DMS53 treated with DMSO at 0.1 percent for 48 hours (cell line): ENCODE measurements at regions not wholly inside any gene's neighbourhood (a gene's known extent, or its start where the extent isn't known, plus 50 kb on each side); places are given as distances from the start of the nearest gene placed in this dataset.

Source experiments
- DNase-seq: peaks from one replicate; lab custom pipeline; 2025; ENCODE audit not compliant: unreplicated experiment; lab: John Stamatoyannopoulos, UW

GRCh38 chr1:67582625-67583461 is 102.2 kb upstream of the GADD45A start:
- DNase-seq: no peak

DNA sequence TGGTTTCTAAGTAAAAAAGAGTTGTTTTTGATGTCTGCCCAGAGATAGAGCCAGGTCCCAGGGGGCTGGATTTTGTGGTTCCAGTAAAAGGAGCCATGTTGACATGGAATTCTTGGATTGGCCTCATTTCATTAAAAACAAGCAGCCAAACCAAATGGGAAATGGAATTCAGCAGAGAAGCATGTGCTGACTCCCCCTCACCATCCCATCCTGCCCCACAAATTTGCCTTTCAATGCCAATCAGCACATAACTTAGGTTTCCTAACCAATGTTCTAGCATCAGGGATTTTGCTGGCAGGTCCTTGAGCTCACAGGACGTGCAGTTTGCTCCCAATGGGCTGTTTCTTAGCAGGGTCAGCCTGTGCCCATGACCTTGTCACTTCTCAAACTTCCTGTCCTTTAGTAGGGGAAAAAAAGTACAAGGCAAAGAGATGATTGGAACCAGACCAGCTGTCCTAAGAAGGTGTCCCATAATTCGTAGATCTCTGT is 101.5 kb upstream of the GADD45A start:
- DNase-seq: no peak

GRCh38 chr1:67584938-67585337 is 100.1 kb upstream of the GADD45A start:
- no peak for DNase-seq

GRCh38 chr1:67586596-67586995 is 98.4 kb upstream of the GADD45A start:
- no peak for DNase-seq

DNA sequence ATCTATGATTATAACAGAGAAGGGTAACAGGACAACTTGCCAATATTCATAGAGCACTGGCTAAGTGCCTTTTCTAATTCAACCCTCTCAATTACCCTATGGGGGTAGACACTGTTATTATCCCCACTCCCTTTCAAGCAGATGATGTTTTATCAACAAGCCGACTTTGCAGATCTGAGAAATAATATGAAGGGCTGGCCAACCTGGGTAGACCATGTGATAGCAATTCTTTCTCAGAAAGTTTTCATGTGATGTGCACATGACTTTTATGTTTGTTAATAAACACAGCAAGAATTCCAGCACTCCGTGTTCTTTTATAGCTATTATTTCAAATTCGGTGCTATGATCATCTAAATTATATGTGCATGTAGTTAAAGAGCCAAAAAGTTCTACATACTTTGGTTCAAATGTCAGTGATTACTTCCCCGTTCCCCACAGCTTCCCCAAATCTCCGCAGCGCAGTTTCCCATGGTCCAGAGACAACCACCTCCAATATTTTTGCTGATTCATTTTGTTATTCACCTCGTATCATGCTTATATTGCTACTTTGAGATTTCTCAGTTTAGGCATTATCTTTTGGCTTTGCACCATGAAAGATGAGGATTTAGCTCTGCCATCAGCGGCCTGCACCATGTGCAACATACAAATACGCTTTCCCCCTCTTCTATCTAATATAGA is 96.7 kb upstream of the GADD45A start:
- DNase-seq: no peak

DNA sequence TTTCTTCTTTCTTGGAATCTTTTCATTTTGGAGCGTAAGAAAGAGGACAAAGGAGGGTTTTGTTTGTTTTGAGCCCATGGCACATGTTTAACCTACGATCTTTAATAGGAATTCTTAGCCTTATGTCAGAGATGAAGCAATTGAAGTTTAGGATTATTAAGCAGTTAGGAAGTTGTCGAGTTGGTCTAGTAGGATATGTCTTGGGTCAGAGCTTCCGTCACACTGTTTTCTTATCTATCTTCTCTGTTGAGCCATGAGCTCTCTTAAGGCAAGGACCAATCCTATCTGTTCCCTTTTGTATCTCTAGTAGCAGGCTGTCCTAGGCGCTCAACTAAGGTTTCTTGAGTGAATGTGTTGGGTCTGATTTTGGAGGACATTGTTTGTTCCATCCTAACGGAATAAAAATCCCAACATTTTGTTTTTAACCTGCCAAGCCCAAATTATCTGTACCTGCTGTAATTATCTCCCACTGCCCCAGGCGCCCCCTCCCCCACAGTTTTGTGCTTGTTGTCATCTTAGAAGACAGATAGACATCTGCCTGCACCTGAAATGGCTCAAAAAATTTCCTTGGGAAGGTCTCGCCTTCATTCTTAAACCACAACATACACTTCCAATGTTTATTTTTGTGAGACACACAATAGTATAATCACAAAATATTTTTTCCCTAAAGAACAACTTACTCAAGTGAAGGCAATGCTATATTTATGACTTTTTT is 95.3 kb upstream of the GADD45A start:
- no peak for DNase-seq

- DNase-seq: no peak
These were observed 94.7 kb upstream of the GADD45A start for GRCh38 chr1:67590329-67590728.

GRCh38 chr1:67594764-67595163 is 90.2 kb upstream of the GADD45A start:
- DNase-seq: no peak

DNA sequence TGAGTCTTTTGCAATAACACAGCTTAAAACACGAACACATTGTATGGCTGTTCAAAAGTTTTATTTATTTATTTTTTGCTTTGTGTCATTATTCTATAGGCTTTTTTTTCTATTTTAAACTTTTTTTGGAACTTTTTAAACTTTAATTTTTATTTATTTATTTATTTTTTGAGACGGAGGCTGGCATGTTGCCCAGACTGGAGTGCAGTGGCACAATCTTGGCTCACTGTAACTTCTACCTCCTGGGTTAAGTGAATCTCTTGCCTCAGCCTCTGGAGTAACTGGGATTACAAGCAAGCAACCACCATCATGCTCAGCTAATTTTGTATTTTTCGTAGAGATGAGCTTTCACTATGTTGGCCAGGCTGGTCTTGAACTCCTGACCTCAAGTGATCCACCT is 88.3 kb upstream of the GADD45A start:
- DNase-seq: no peak

DNA sequence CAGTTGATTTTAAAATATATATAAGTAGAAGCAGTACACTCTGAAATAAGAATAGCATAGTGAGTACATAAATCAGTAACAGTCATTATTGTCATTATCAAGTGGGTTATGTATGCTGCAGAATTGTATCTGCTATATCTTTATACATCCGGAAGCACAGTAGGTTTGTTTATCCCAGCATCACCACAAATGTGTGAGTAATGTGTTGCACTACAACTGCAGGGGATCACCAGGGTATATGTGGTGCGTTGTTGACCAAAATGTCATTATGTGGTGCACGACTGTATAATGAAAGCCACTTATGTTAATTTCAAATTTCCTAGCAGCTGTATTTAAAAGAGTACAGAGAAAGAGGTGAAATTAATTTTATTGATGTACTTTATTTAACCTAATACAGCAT is 87.7 kb upstream of the GADD45A start:
- DNase-seq: no peak

DNA sequence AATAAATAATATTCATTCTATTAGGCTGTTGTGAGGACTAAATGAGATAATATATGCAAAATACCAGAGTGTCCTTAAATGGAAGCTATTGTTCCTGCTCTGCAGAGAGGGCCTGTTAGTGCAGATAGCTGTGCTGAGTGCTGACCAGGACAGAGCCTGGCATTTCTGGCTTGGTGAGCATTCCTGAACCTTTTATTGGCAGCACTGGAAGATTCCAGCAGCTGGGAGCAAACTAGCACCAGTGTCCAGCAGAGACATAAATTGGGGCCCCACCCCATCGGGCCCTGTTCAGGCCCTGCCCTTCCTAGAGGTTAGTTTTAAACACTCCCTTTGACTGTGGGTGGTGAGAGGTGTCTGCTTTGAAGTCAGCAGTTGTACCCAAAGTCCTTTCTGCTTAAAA is 85.9 kb upstream of the GADD45A start:
- DNase-seq: no peak

DNA sequence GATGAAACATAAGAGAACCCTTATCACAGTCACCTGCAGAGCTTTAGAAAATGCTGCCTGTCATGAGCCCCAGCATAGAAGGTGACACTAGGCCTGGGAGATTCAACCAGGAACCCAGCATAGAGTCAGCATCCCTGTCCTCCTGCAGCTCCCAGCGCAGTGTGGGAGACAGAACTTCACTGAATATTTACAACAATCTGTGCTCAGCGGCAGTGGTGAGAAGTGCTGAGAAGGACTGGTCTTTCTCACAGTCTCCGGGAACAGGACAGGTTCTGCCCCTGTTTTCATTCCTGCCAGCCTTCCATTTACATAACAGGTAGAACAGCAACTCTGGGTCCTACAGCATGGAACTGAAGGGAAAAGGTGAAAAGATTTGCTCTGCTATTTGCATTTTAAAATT is 83.5 kb upstream of the GADD45A start:
- no peak for DNase-seq

DNA sequence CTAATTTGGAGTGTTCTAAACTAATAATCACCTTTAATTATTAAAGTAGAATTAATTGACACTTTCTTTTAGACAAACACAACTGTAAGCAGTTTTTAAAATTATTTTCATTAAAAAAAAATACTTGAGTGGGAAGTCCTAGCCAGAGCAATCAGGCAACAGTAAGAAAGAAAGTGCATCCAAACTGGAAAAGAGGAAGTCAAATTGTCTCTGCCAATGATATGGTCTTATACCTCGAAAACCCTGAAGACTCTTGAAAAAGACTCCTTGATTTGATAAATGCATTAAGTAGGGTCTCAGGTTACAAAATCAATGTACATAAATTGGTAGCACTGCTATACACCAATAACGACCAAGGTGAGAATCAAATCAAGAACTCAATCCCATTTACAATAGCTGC is 83.0 kb upstream of the GADD45A start:
- DNase-seq: no peak

- DNase-seq: no peak
These were observed 80.2 kb upstream of the GADD45A start for GRCh38 chr1:67604778-67605177.

DNA sequence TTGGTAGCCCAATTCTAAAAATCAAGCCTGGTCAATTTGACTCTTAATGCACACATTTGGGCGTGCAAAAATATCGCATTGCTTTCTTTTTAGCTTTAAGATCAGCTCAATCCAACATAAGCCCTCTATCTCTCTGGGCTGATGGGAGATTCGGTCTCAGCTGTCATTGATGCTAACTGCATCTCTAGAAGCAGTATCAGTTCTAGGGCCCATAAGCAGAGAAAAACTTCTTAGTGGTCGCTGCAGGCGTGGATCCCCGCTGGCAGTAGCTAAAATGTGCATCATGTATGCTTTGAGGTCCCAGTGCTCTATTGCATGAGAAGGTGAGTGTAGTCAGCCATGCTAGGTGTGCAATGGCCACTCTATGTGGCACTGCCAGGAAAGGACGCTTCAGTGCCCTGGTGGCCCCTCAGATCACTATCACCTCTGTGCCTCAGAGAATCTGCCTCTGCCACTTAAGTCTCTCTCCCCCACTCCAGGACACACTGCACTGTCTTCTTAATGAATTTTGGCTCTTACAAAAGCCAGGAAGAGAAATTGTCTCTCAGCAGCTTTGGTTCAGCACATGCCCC is 79.7 kb upstream of the GADD45A start:
- no peak for DNase-seq

- DNase-seq: no peak
These were observed 77.7 kb upstream of the GADD45A start for GRCh38 chr1:67607286-67607685.

DNA sequence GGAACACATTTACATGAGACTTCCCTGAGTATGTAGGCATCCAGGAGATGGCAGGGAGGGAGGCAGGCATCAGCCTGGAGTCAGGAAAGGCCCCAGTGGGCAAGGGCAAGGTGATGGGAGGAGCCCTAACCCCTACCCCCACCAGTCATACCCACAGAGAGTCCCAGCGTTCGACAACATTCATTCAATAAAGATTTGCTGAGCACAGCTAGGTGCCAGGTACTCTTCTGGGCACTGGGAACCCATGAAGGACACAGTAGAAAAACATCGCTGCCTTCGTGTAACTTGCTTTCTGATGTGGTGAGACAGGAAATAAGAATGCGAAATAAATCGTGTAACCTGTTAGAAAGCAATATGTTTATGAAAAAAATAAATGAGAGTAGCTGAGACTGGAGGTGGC is 77.3 kb upstream of the GADD45A start:
- DNase-seq: no peak

- no peak for DNase-seq
These were observed 76.1 kb upstream of the GADD45A start for GRCh38 chr1:67608661-67609576.

DNA sequence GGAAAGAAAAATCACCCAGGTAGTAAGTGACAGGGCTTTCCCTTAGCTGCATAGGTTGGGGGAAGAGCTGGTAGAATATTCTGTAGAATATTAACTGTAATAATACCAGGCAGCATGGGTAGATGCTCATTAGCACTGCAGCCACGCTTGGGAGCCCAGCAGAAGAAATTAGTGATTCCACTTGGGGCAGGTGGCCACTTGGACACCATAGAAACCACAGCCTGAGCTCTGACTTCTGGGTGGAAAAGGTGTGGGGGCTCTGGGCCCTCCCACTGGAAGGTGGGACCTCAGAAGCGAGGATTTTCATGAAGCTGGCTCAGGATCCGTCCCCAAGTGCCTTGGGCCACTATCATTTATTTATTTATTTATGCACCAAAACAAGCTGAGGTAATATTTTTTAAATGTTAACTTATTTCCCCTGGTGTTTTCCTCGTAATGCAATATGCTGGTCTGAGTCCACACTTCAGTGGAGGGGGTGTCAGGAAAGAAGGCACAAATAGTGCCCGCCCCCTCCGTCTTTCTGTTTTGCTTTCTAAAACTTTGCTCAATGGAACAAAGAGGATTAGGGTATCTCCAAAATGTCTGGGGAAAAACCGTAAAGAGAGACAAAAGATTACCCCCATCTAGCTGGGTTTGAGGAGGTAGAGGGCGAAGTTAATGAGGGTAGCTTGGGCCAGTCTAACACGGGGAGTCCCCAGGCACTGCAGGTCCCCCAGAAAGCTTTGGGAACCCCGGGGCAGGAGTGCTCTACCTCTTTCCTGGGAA is 75.2 kb upstream of the GADD45A start:
- DNase-seq: no peak

DNA sequence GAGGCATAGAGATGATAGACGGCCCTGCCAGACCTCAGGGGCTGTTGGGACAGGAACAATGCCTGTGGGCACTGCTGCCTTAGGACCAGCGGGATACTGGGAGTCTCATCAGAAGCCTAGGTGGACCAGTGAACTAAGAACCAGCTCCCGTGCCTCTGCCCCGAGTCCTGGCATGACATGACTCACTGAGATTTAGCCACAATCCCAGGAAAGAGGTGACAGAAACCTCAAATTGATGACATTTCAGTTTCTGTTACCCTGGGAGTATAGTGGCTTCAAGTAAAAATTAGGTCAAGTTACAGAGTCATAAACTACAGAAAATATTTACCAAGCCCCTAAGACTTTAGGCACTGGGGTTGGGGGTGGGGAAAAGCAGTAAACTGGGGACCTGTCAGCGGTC is 74.6 kb upstream of the GADD45A start:
- DNase-seq: no peak
